ENCODE measurements at regions not wholly inside any gene's neighbourhood (a gene's known extent, or its start where the extent isn't known, plus 50 kb on each side); places are given as distances from the start of the nearest gene placed in this dataset.
"Not testable (repeated sequence)": the region's sequence is repeated elsewhere in the genome, so short reads cannot be mapped to it uniquely, and the experiment has no call there.

- peak overlapping the region in 1 of 2 experiments; percentile 4 for H3K4me3 ChIP-seq (ENCODE audit: low read depth in 1 of 2, low read length in 1 of 2)
- peak overlapping the region; percentile 75 for H3K27ac ChIP-seq
- peaks cover 28 to 39% of the 10 kb centered on the region in 2 experiments for H3K4me1 ChIP-seq (ENCODE audit: control insufficient read depth in 1 of 2, insufficient read depth in 1 of 2, low read depth in 1 of 2, low read length in 1 of 2)
- no peaks in the 10 kb centered on the region for H3K27me3 ChIP-seq
- no peaks in the 10 kb centered on the region for H3K9me3 ChIP-seq
- H3K36me3 ChIP-seq = no peaks in the 10 kb centered on the region
- TF ChIP-seq CTCF (IDR thresholded peaks at IDR 0.05) = no peak
Measured at GRCh38 chr9:20242510-20243189, 379.6 kb downstream of the MLLT3 start.

- no peak for TF ChIP-seq CTCF (IDR thresholded peaks at IDR 0.05)
- H3K4me3 ChIP-seq (ENCODE audit: low read depth in 1 of 2, low read length in 1 of 2) = no peak overlapping the region
Measured at GRCh38 chr9:20240498-20240897, 381.8 kb downstream of the MLLT3 start.

GRCh38 chr9:20238921-20239320, 383.4 kb downstream of the MLLT3 start:
- no peak for TF ChIP-seq CTCF (IDR thresholded peaks at IDR 0.05)
- peaks cover 14 to 22% of the 10 kb centered on the region in 2 experiments for H3K4me1 ChIP-seq (ENCODE audit: control insufficient read depth in 1 of 2, insufficient read depth in 1 of 2, low read depth in 1 of 2, low read length in 1 of 2)
- H3K27me3 ChIP-seq = no peaks in the 10 kb centered on the region
- no peaks in the 10 kb centered on the region for H3K36me3 ChIP-seq
- H3K9me3 ChIP-seq = no peaks in the 10 kb centered on the region
- H3K4me3 ChIP-seq (ENCODE audit: low read depth in 1 of 2, low read length in 1 of 2) = no peak overlapping the region
- H3K27ac ChIP-seq = no peak overlapping the region

More at GRCh38 chr9:20240498-20240897, 381.8 kb downstream of the MLLT3 start:
- peaks cover 28 to 38% of the 10 kb centered on the region in 2 experiments for H3K4me1 ChIP-seq (ENCODE audit: control insufficient read depth in 1 of 2, insufficient read depth in 1 of 2, low read depth in 1 of 2, low read length in 1 of 2)
- no peak overlapping the region for H3K27ac ChIP-seq
- no peaks in the 10 kb centered on the region for H3K9me3 ChIP-seq
- H3K36me3 ChIP-seq = no peaks in the 10 kb centered on the region
- no peaks in the 10 kb centered on the region for H3K27me3 ChIP-seq

- Histone ChIP-seq H3K4me1 (ENCODE audit: control insufficient read depth in 1 of 2, insufficient read depth in 1 of 2, low read depth in 1 of 2, low read length in 1 of 2) (peaks cover 6 to 10% of the 10 kb centered on the region in 2 experiments), H3K27me3 (no peaks in the 10 kb centered on the region), H3K4me3 (ENCODE audit: low read depth in 1 of 2, low read length in 1 of 2) (no peak overlapping the region), H3K36me3 (no peaks in the 10 kb centered on the region), H3K27ac (no peak overlapping the region), H3K9me3 (no peaks in the 10 kb centered on the region)
- TF ChIP-seq CTCF (IDR thresholded peaks at IDR 0.05) = no peak
Measured at GRCh38 chr9:20237686-20238085, 384.6 kb downstream of the MLLT3 start.

GRCh38 chr9:20236676-20237075, 385.6 kb downstream of the MLLT3 start:
- H3K27ac ChIP-seq = no peak overlapping the region

GRCh38 chr9:20235206-20235605, 387.1 kb downstream of the MLLT3 start:
- H3K4me3 ChIP-seq (ENCODE audit: low read depth in 1 of 2, low read length in 1 of 2); H3K9me3 ChIP-seq; H3K27me3 ChIP-seq; H3K4me1 ChIP-seq (ENCODE audit: control insufficient read depth in 1 of 2, insufficient read depth in 1 of 2, low read depth in 1 of 2, low read length in 1 of 2); H3K27ac ChIP-seq; H3K36me3 ChIP-seq: not testable (repeated sequence)

More at GRCh38 chr9:20236676-20237075, 385.6 kb downstream of the MLLT3 start:
- no peaks in the 10 kb centered on the region for H3K4me1 ChIP-seq (ENCODE audit: control insufficient read depth in 1 of 2, insufficient read depth in 1 of 2, low read depth in 1 of 2, low read length in 1 of 2)
- no peak overlapping the region for H3K4me3 ChIP-seq (ENCODE audit: low read depth in 1 of 2, low read length in 1 of 2)
- no peak for TF ChIP-seq CTCF (IDR thresholded peaks at IDR 0.05)
- no peaks in the 10 kb centered on the region for H3K27me3 ChIP-seq
- H3K36me3 ChIP-seq = no peaks in the 10 kb centered on the region
- no peaks in the 10 kb centered on the region for H3K9me3 ChIP-seq
